GM19023 (cell line): ENCODE measurements at regions not wholly inside any gene's neighbourhood (a gene's known extent, or its start where the extent isn't known, plus 50 kb on each side); places are given as distances from the start of the nearest gene placed in this dataset.
"Not testable (repeated sequence)": the region's sequence is repeated elsewhere in the genome, so short reads cannot be mapped to it uniquely, and the experiment has no call there.

Experiments
- ATAC-seq: cut with Tn5 transposase; IDR thresholded peaks from one replicate; pipeline ENCODE4 v1.9.1; 2021; ENCODE audit warnings: mild to moderate bottlenecking, moderate library complexity; ENCODE audit not compliant: unreplicated experiment

GRCh38 chr6:169857343-169858292 is 106.2 kb downstream of the ERMARD start:
- no peak for ATAC-seq

- ATAC-seq = not testable (repeated sequence)
These were observed 105.3 kb downstream of the ERMARD start for GRCh38 chr6:169856442-169857342.

GRCh38 chr6:169854813-169855212 is 103.4 kb downstream of the ERMARD start:
- ATAC-seq = no peak

GRCh38 chr6:169854083-169854725 is 102.8 kb downstream of the ERMARD start:
- ATAC-seq = no peak

GRCh38 chr6:169853196-169854082 is 102.0 kb downstream of the ERMARD start:
- ATAC-seq = no peak

GRCh38 chr6:169852504-169853195 is 101.2 kb downstream of the ERMARD start:
- no peak for ATAC-seq

GRCh38 chr6:169851641-169852503 is 100.5 kb downstream of the ERMARD start:
- ATAC-seq = no peak

- ATAC-seq = no peak
These were observed 99.3 kb downstream of the ERMARD start for GRCh38 chr6:169850746-169851145.

- no peak for ATAC-seq
These were observed 98.7 kb downstream of the ERMARD start for GRCh38 chr6:169850154-169850553.

- no peak for ATAC-seq
These were observed 98.0 kb downstream of the ERMARD start for GRCh38 chr6:169849396-169849795.

- ATAC-seq = no peak
These were observed 97.5 kb downstream of the ERMARD start for GRCh38 chr6:169848946-169849345.

GRCh38 chr6:169847901-169848311 is 96.5 kb downstream of the ERMARD start:
- ATAC-seq = no peak

- ATAC-seq = no peak
These were observed 95.8 kb downstream of the ERMARD start for GRCh38 chr6:169847141-169847674.

- no peak for ATAC-seq
These were observed 95.0 kb downstream of the ERMARD start for GRCh38 chr6:169846286-169847056.

GRCh38 chr6:169845426-169846285 is 94.2 kb downstream of the ERMARD start:
- ATAC-seq = no peak

- ATAC-seq = no peak
These were observed 93.5 kb downstream of the ERMARD start for GRCh38 chr6:169844946-169845345.

- no peak for ATAC-seq
These were observed 92.6 kb downstream of the ERMARD start for GRCh38 chr6:169843991-169844390.
